COR-L47 (cell line): ENCODE measurements at regions not wholly inside any gene's neighbourhood (a gene's known extent, or its start where the extent isn't known, plus 50 kb on each side); places are given as distances from the start of the nearest gene placed in this dataset.

ENCODE experiments used
- DNase-seq: peaks from one replicate; lab custom pipeline; 2025; lab: John Stamatoyannopoulos, UW

DNA sequence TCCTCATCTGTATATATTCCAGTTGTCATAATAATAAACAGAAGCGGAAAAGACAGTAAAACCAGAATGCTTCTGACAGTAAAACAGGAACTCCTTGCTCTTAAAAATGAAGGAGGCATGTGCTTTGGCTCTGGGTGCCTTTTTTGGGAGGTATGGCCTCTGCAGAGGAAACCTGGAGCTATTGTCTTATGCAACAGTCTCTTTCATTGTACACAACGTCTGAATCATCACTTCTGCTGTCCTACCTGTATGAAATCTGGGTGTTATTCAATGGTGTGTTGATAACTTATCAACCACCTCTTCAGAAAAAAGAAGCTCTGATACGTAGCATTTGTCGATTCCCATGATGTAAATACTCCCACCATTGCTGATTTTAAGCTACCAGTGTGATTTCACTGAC lies 64.8 kb downstream of the CDCA7 start:
- DNase-seq = no peak

DNA sequence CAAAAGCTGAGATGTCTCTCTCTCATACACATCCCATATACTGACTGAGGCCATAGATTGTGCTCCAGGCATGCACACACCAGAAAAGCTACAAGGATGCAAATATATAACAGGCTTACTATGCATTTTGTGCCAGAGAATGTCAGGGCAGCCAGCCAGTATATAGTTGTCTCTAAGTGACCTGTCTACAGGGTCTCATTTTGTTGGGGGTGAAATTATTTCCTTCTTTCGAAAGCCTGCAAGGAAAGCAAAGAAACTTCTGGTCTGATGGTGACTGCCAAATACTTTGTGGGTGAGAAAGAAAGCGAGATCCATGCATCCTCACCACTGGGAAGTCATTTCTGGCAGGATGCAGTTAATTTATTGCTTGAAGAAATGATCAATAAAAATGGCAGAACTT lies 70.2 kb downstream of the CDCA7 start:
- no peak for DNase-seq

DNA sequence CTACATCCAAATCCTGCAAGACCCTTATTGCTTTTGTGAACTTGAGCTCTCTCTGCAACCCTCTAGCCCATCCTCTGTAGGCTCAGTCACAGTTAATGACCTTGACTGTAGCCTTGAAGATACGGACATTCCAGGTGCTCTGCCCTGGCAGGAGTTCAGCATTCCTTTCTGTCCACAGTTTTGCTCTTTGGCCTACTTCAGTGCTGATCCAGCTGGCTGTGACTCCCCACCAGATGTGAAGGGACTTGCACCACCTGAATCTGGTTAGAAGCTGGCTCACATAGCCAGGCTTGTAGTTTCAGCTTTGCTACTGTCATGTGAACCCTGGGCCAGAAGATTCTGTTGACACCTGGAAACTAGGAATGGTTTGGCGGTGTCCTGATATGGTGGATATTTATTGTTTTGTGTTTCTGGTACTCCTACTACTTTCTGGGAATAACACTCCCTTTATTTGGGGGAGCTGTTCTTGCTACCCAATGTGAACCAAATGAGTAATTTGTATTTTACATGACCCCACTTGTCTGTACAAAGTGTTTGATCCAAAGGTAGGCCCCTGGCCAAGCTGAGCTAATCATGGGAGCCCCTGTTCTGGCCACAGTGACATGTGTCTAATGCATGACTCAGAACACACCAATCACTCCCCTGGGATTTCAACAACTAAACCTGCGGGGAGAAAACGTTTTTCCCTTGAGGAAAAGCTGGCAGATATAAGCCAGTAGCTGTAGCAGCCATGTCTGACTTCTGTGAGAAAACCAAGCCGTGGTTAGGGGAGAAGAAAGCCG lies 73.4 kb downstream of the CDCA7 start:
- DNase-seq = no peak

DNA sequence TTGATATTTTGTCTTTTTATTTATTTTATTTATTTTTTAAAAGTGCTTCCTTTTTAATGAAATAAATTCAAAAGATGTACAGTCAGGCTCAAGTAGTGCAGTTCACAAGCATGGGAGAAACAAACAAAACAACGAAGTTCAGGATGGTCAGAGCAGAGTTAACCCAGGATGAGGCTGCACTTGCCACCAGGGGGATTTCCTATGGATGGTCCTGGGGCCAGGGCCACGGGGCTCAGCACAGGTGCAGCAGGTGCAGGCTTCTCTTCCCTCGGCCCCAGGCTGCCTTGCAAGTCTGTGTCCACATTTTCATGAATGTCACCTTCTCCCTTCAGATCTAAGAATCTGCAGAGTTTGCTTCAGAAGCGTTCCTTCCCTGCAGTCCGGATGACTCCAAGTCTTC lies 76.5 kb downstream of the CDCA7 start:
- no peak for DNase-seq

DNA sequence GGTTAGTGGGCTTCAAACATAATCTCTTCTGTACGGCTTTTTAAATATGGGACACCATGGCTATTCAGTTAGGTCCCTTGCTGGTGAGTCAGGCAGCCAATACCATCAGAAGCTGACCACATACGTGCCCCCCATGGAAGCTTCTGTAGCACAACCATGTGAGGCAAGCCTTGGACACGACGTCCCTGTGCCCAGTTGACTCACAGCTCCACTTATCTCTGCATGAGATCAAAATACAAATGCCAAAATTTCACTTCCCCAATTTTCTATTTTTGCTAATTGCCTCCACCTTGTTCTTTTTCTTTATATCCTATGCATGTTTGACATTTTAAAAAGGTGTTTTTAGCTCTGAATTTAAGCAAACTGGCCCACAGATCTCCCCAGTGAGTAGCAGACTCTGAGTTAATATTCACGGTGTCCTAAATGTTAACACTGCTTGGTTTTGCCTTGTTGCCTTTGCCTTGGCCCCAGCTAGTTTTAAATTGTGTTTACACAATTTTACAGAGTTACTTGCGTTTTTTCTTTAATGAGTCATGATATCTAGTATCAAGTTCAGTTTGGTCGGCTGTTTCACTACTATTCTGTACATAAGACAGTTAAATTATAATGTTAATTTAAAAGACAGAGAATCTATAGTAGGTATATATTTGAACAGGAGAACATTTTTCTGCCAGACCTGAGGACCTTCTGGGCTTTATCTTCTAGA lies 77.5 kb downstream of the CDCA7 start:
- no peak for DNase-seq

DNA sequence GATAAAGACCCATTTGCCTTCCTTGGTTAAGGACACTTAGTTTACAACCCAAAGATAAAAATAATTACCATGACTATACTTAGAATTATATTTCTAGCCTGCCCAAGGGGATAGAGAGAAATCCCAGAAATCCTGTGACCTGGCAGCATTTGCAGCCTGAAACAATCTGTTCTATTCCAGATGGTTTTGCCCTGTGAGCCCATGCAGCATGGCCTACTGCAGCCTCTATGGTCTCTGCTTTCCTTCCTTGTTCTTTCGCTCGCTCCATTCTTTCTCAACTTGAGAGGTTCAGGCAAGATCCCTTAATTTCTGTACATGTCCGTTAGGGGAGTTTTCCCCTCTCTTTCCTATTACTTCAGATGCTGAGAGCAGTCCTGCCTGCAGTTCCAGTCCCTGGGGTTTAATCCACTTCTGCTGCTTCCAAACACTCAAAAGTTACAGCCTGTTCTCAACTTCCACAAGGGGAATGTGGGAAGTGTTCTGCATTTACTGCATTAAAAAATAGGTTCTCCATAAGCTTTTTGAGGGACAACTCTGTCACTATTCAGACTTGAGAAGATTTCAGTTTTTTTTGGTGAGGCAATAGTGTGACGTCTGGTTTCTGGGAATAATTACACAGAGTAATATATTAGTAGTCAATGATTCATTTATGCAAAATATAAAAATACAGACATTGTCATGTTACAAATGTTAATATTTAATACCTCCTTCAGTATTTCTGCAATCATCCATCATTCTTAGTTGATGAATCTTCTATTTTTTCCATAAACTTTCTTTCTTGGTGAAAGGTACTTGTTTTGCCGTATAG lies 80.3 kb downstream of the CDCA7 start:
- DNase-seq = no peak

DNA sequence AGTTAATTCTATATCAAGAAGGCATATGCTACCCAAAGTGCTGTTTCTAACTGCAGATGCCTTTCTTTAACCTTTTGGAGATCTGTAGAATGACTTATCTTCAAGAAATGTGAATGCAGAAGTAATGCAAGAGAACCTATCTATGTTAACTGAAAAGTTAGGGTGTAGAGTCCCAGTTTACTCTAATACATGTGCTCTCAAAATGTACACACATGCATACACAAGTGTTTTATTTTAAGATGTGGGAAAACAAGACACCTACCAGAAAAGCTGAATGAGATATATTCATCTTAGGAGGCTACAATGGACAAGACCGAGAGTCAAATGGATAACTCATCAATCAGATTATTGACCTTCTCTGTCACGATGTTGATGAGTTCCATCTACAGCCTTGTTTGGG lies 80.9 kb downstream of the CDCA7 start:
- DNase-seq = no peak

DNA sequence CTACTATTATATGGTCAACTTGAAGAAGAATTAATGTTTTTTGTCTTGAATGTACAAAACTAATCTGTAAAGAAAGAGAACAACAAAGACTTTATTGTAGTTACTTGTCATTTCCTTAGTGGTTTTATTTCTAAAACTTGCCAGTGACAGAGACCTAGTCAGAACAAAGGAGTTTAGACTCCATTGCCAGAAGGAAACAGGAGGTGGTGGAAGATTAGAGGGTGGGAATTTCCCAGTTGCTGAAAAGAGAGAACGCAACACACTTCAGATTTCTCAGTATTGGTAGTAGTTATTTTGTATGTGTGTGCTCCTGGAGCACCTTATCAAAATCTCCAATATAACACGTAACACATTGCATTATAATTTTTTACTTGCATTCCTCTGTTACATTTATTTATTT lies 81.4 kb downstream of the CDCA7 start:
- DNase-seq = no peak

DNA sequence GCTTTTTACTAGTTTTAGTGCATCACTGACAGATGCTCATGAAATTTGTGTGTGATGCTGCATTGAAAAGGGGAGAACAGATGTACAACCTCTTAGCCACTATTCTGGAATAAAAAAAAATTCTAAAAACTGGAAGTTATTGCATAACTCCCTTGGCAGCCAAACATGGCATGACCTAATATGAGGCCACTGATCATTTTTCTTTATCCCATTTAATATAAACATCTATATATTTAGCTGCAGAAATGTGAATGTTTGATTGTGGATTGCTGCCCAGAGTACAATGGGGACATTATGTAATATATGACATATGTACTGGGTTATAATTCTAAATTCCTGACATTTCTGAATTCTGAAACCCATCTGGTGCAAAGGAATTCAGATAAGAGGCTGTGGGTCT lies 86.5 kb downstream of the CDCA7 start:
- no peak for DNase-seq

DNA sequence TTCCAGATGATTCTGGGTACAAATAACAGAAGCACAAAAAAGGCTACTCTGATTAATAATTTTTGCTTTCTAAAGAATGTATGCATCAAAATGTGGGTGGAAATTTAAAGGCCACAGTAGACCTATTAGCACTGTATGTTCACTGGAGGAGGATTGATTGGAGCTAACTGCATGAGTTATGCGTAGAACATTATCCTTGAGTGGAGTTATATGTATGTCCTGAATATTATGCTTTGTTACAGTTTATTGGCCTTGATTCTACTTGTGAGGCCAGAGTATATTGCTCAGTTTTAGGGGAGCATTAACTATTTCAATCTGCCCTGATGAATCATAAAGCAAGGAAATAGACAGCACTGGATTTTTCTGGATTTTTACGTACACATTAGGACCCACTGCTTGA lies 87.9 kb downstream of the CDCA7 start:
- DNase-seq = no peak

DNA sequence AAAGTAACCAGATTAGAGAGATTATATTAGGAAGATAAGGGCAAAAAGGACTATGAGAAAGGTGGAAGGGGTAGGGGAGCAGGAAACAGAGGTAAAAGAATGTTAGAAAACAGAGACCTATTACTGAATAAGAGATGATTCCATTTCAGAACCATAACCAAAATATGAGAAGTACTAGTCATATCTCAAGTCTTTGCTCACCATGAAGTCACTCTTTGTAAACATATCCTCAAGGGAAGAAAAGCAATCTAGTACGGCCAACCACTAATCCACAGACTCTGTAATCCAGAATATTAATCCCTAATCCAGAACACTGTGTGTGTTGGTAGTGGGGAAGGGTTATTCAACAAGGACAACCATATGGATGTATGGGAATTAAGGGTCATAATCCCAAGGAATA lies 92.0 kb downstream of the CDCA7 start:
- no peak for DNase-seq

DNA sequence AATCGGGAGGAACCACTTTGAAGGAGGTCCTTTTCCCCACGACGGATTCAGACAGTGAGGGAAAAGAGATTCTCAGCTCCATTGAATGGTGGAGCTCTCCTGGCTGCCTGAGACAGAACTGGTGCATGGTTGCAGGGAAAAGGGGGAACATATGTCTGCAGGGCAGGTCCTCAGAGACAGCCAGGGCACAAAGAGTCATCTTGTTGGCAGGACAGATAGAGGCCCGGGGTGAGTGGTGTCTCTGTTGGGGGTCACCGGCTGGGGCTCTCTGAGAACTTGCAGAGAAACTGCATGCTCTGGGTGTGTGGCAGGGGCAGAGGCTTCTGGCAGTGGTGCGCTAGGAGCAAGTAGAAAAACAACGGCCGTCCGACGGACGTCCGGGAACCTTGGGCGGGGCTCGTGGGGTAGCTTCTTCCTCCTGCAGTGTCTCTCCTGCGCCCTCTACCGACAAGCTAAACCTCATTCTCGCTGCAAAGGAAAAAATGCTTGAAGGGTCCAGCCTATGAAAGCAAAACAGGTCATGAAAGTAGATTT lies 94.3 kb downstream of the CDCA7 start:
- peak; percentile 88 for DNase-seq

DNA sequence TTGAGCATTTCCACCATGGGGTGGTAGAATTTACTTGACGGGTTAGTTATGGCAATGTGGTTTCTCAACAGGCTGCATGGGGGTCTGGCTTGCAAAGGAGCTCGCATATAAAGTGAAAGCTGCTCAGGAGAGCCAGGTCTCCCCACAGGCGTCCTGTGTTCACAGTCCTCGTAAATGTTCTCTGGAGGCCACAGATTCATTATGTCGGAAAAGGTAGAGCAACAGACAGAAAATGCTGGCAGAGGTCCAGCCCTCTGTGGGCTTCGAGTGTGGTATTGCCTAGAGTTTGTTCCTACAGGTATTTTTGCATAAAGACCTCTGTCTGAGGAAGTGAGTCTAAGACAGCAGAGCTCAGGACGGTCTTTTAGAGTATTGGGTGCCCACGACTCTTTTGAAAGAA lies 96.4 kb downstream of the CDCA7 start:
- DNase-seq = no peak

DNA sequence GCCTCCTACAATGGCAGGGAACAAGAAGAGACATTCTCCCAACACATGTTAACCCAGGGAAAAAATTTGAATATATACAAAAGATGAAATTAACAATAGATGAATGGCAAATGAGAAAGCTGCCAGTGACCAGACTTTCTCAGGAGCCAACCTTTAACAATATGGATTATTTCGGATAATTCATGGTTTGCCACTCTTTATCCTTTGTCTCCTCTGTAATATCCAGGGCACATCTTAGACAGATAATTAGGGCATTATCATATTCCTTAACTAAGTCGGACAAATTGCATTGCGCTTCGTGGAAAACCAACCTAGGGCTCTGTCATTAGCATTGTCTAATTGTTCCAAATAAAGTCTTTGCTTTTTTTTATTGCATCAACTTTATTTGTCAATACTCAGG lies 97.3 kb downstream of the CDCA7 start:
- DNase-seq = no peak

DNA sequence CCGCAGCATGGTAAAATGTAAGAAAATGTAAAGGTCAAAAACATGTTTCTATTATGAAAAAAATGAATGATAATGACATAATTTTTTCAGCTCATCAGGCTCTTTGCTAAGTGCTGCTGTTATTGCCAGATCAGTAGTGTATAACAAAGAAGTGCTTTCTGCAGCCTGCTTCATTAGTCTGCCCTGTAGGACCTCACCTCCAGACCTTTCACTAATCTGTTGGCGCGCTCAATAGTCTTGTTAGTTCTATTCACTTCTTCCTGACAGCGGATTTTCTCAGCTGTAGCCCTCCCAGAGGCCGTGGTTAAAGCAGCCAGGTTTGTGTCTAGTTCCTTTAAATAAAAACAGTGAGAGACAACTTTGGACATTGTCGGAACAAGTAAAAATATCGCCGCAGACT lies 97.7 kb downstream of the CDCA7 start:
- DNase-seq = no peak

DNA sequence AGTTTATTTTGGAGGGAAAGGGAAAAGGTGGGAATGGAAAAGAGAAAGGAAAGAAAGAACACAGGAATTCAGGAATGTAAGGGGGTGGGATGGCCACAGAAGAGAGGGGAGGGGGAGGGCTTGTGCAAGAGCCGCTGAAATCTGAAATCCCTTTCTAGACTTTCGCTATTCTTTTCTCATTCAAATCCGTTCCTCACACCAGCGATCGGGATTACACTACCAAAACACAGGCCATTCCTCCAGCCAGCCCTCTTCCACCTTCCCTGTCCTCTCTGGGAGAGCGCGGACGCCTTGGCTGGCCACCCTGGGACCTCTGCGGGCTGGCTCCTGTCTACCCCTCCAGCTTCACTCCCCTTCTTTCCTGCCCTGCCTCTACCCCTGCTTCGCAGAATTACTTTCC lies 102.3 kb downstream of the CDCA7 start:
- no peak for DNase-seq

DNA sequence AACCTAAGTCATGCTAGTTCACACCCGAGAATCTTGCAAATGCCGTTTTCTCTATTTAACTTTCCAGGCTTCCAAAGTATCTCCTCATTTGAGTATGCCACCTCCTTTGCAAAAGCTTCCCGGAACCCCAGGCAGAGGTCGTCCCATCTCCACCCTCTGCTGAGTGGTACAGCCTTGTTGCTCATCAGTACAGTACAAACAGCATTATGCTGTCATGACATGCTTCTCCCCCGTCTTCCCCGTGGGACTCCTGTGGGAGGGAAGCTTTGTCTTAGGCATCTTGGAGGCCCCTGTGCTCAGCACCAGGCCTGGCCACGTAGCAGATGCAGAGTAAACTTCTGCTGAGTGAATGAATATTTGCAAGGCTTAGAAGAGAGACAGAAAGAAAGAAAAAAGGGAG lies 102.7 kb downstream of the CDCA7 start:
- no peak for DNase-seq

DNA sequence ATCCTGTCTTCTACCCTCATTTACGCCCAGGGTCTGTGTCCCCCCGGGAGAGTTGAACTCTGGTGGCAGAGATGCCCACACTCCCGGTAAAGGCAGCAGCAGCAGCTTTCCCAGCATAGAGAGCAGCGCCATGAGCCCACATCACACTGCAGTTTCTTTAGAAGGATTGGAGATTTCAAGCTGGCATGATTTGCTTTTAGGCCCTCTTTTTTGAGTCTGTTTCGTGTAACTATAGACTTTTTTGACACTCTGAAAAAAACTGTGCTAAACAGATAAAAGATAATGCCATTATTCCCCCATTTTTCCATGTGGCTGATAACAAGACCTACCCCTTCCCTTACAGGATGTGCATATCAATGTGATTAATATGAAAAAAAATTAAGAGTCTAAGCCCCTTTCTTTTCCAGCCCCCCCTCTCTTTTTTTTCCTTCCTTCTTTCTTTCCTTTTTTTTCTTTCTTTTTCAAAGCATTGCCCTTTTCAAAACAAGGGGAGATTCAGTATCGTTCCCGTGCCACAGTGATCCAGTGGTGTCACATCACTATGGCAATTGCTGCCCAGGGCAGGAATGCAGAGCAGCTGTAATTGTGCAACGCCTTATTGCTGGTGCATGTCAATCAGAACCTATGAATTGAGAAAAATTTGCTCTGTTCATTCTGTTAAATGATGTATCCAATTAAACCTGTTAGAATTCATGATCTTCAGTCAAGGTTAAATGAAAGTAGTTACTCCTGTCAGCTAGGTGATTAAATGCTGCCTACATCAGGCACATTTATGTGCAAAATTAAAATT lies 104.5 kb downstream of the CDCA7 start:
- DNase-seq = no peak

DNA sequence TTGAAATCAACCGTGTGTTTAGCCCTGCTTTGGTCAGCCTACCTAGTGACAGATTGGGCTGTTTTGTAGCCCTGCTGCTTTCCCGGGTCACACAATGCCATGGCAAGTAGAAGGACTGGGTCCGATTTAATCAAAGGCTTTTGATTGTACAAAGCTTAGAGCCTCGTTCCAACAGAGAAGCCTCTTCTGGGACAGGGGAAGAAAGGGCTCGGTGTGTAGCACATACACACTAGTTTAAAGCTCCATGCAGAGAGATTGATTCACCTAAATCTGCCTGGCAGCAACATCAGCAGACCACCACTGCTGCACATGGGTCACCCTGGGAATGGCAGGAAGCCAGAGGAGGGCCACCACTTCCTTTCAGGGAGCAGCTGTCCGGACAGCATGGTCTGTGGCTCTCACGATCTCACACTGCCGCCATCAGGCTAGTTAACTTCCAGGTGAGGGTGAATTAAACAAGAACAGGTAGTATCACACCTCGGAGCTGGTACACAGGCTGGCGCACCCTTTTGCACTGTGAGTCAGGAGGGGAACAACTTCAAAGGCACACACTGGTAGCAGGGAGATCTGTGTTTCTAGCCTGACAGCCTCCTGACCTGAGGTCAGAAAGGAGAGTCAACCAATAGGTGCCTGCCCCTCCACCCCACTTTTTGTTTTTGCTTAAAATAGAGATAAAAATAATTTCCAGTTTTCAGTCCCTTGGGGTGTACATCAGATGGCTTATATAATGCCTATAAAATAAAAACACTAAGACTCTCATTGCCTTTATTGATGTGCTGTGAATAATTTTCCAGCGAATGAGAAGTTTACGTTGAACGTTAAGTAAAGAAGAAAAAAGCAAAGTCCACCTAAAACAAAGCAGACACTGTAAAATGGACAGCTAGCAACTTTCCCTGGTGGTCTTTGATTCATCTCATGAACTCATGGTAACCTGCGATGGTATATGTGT lies 108.5 kb downstream of the CDCA7 start:
- DNase-seq = no peak

DNA sequence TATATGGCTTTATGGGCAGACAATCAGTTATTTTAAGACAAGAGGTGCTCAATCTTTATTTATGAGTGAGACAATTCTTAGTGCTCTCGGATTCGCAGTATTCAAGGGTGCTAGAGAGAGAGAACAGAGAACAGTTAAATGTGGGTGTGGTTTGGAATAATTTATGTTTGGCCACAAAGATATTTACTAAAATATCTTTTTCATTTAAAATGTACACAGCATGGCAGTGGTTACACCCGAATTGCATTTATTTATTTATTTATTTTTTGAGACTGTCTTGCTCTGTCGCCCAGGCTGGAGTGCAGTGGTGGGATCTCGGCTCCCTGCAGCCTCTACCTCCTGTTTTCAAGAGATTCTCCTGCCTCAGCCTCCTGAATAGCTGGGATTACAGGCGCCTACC lies 109.2 kb downstream of the CDCA7 start:
- no peak for DNase-seq

DNA sequence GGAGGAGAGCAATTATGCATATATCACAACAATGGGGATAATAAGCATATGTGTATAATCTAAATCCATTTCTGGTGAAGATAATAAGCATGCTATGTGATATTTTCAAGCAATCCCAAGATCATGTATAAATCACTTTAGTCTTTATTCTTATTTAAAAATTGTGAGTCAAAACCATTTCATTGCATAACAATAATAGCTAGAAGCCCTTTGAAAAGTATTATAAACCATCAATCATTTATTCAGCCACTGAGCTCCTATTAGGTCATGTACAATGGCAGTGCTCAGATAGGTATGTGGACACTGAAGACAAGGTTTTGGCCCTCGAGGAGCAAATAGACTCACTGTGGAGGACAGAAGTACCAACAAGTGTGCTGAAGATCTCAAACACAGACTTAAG lies 113.1 kb downstream of the CDCA7 start:
- no peak for DNase-seq
